GM23338 (cell line): ENCODE measurements at regions not wholly inside any gene's neighbourhood (a gene's known extent, or its start where the extent isn't known, plus 50 kb on each side); places are given as distances from the start of the nearest gene placed in this dataset.

ENCODE experiments used
- CTCF ChIP-seq, 2 experiments: fragments of 200-600 bp in 1 of 2; sonication (generic) in 1 of 2; conservative IDR thresholded peaks; 2 replicates each; pipeline versions ENCODE4 v1.5.1 to v1.6.1; 2016 to 2017; ENCODE audit warnings: antibody characterized with exemption in 2 of 2, low read depth in 2 of 2, mild to moderate bottlenecking in 2 of 2, moderate library complexity in 1 of 2
- EZH2 ChIP-seq: fragments of 200-600 bp; sonication (generic); IDR thresholded peaks from one replicate; pipeline ENCODE4 v1.8.0; 2017; ENCODE audit warnings: antibody characterized with exemption, mild to moderate bottlenecking, low read depth; ENCODE audit not compliant: unreplicated experiment
- EZH2phosphoT487 ChIP-seq: fragments of 200-600 bp; sonication (generic); IDR thresholded peaks from one replicate; pipeline ENCODE4 v1.8.1; 2018; ENCODE audit warnings: antibody characterized with exemption; ENCODE audit not compliant: unreplicated experiment
- JUNB ChIP-seq: IDR thresholded peaks from one replicate; pipeline ENCODE4 v1.6.1; 2016; ENCODE audit warnings: antibody characterized with exemption; ENCODE audit not compliant: unreplicated experiment
- POLR2AphosphoS5 ChIP-seq: IDR thresholded peaks from 2 replicates; pipeline ENCODE4 v1.6.1; 2016; ENCODE audit warnings: antibody characterized with exemption, low read depth
- REST ChIP-seq: IDR thresholded peaks from one replicate; pipeline ENCODE4 v1.6.1; 2018; ENCODE audit warnings: antibody characterized with exemption; ENCODE audit not compliant: unreplicated experiment

- no peak for TF ChIP-seq EZH2phosphoT487
- TF ChIP-seq CTCF (conservative IDR thresholded peaks at IDR 0.05; ENCODE audit: low read depth in 2 of 2) = no peak
- TF ChIP-seq POLR2AphosphoS5 = no peak
- TF ChIP-seq JUNB = no peak
- TF ChIP-seq EZH2 = no peak
- TF ChIP-seq REST = no peak
Observed at GRCh38 chr15:70451821-70452653, 311.3 kb downstream of the UACA start.
